ENCODE measurements at regions not wholly inside any gene's neighbourhood (a gene's known extent, or its start where the extent isn't known, plus 50 kb on each side); places are given as distances from the start of the nearest gene placed in this dataset.

GRCh38 chr15:96948981-96949380, 618.5 kb downstream of the NR2F2 start:
- Histone ChIP-seq H2BK15ac (ENCODE audit: low read depth, low read length) (no peak overlapping the region), H2BK120ac (ENCODE audit: low read depth, low read length) (no peak overlapping the region), H3K56ac (ENCODE audit: extremely low read depth, insufficient read depth, low read length) (no peak overlapping the region), H3K4me3 (ENCODE audit: insufficient read depth, low read depth, low read length) (no peak overlapping the region), H3K9me3 (ENCODE audit: control insufficient read depth, insufficient read depth, low read length) (peaks cover 9% of the 10 kb centered on the region; the same call in 1 of the 2 replicates), H3K36me3 (ENCODE audit: control insufficient read depth, insufficient read depth, low read length) (no peaks in the 10 kb centered on the region), H3K14ac (replicated peaks; ENCODE audit: low read depth, low read length) (no peak overlapping the region), H3K4me1 (ENCODE audit: control insufficient read depth, insufficient read depth, low read length) (no peaks in the 10 kb centered on the region), H2AK5ac (ENCODE audit: low read depth, low read length) (no peak overlapping the region), H3K9me1 (ENCODE audit: insufficient read depth, low read length) (no peaks in the 10 kb centered on the region), H3K9ac (ENCODE audit: low read depth, low read length) (no peak overlapping the region), H3K27me3 (ENCODE audit: control insufficient read depth, insufficient read depth, low read length) (no peaks in the 10 kb centered on the region), H3K4me2 (ENCODE audit: low read depth, low read length) (no peak overlapping the region), H2AFZ (replicated peaks; ENCODE audit: low read length, poor library complexity) (no peak overlapping the region), H2AK9ac (replicated peaks; ENCODE audit: low read depth, low read length, poor library complexity) (no peak overlapping the region), H2BK20ac (ENCODE audit: low read depth, low read length) (no peak overlapping the region), H2BK5ac (ENCODE audit: low read depth, low read length, poor library complexity, severe bottlenecking) (no peak overlapping the region), H4K8ac (ENCODE audit: low read depth in 2 of 2, low read length in 2 of 2) (no peak overlapping the region), H3K4ac (ENCODE audit: low read depth, low read length) (no peak overlapping the region), H3K23ac (ENCODE audit: low read depth, low read length) (no peak overlapping the region), H3K79me1 (ENCODE audit: low read depth in 1 of 2, low read length in 2 of 2) (no peaks in the 10 kb centered on the region), H4K20me1 (ENCODE audit: insufficient read depth, low read length) (no peaks in the 10 kb centered on the region), H4K5ac (ENCODE audit: low read depth, low read length) (no peak overlapping the region), H3K27ac (ENCODE audit: insufficient read depth, low read length) (no peak overlapping the region), H3K18ac (ENCODE audit: low read depth, low read length) (no peak overlapping the region), H4K91ac (ENCODE audit: insufficient read depth, low read depth, low read length) (no peak overlapping the region)
- no CpG with 5 or more reads among the region's 2 CpGs for WGBS, 2 experiments (ENCODE audit: extremely low coverage in 2 of 2, insufficient read length in 1 of 2)
- DNase-seq (no peak), ATAC-seq (ENCODE audit: low read depth) (no peak)
- intact Hi-C loops (cut with micrococcal nuclease), result no loop called here
- in situ Hi-C loops (cut with MboI; ENCODE audit: low sequenced_read_pairs), result no loop called here
- TF ChIP-seq CTCF (conservative IDR thresholded peaks at IDR 0.05; ENCODE audit: low read depth, low read length) (no peak), MXI1 (IDR thresholded peaks at IDR 0.05; ENCODE audit: borderline replicate concordance, low read depth, low read length) (no peak), POLR2A (IDR thresholded peaks at IDR 0.05; ENCODE audit: low read depth, low read length) (no peak), SMC3 (IDR thresholded peaks at IDR 0.05; ENCODE audit: low read depth, low read length) (no peak), MAFK (IDR thresholded peaks at IDR 0.05; ENCODE audit: low read depth, low read length) (no peak), RFX5 (IDR thresholded peaks at IDR 0.05; ENCODE audit: low read depth, low read length) (no peak), CHD1 (IDR thresholded peaks at IDR 0.05; ENCODE audit: low read depth, low read length) (no peak), ELK1 (IDR thresholded peaks at IDR 0.05; ENCODE audit: borderline replicate concordance, low read depth, low read length) (no peak), RAD21 (IDR thresholded peaks at IDR 0.05; ENCODE audit: low read length) (no peak), NFE2L2 (IDR thresholded peaks at IDR 0.05; ENCODE audit: low read depth, low read length) (no peak), BHLHE40 (IDR thresholded peaks at IDR 0.05; ENCODE audit: low read depth, low read length) (no peak), FOS (IDR thresholded peaks at IDR 0.05; ENCODE audit: low read depth, low read length) (no peak), USF2 (IDR thresholded peaks at IDR 0.05; ENCODE audit: low read depth, low read length) (no peak), RCOR1 (IDR thresholded peaks at IDR 0.05; ENCODE audit: insufficient replicate concordance, low read length) (no peak), MAZ (IDR thresholded peaks at IDR 0.05; ENCODE audit: borderline replicate concordance, low read depth, low read length) (no peak), CEBPB (IDR thresholded peaks at IDR 0.05; ENCODE audit: low read depth, low read length) (no peak)
- dilution Hi-C loops (cut with HindIII; ENCODE audit: low sequenced_read_pairs, unreplicated experiment), result no loop called here
- POLR2A ChIA-PET (ENCODE audit: unreplicated experiment), result no interaction called here
- BruUV-seq (replicated peaks), result no TSS peak
- CTCF ChIA-PET, result no interaction called here

All from IMR-90 (cell line).